CD4-positive, alpha-beta T cell treated with Interleukin-10 for 1 hour (primary cell): ENCODE measurements at regions not wholly inside any gene's neighbourhood (a gene's known extent, or its start where the extent isn't known, plus 50 kb on each side); places are given as distances from the start of the nearest gene placed in this dataset.

ENCODE experiments used
- DNase-seq: peaks from one replicate; pipeline ENCODE4 v3.0.0-alpha.2; 2020

DNA sequence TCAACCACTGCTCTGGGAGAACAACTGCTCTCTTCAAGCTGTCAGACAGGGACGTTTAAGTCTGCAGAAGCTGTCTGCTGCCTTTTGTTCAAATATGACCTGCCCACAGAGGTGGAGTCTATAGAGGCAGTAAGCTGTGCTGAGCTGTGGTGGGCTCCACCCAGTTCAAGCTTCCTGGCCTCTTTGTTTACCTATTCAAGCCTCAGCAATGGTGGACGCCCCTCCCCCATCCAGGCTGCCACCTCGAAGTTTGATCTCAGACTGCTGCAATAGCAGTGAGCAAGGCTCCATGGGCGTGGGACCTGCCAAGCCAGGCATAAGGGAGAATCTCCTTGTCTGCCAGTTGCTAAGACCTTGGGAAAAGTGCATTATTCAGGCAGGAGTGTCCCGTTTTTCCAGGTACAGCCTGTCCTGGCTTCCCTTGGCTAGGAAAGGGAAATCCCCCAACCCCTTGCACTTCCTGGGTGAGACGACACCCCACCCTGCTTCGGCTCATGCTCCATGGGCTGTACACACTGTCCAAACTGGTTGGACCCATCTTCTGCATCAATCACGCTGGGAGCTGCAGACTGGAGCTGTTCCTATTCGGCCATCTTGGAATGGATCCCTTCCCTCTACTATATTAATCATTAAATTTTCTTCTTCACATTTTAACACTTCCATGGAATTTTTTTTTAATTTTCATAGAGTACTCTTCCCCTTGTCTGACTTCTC is 167.0 kb upstream of the UBE2E2 start:
- DNase-seq, result no peak

DNA sequence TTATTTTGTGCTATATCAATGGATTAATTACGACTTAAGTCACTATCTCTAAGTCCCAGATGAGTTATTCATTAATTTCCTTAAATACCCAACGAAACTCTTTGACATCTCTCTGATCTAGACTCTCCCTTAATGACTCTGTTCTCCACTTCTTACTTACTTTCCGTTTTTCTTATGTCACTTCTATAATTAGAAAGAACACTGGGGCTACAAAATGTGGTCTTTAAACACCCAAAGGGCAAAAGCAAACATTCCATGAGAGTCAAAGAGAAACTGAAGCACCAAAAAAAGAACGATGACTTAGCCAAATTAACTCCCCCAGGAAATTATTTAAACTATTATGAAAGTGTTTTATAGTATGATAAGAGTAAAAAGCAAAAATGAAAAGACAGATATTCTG is 166.4 kb upstream of the UBE2E2 start:
- DNase-seq, result no peak

DNA sequence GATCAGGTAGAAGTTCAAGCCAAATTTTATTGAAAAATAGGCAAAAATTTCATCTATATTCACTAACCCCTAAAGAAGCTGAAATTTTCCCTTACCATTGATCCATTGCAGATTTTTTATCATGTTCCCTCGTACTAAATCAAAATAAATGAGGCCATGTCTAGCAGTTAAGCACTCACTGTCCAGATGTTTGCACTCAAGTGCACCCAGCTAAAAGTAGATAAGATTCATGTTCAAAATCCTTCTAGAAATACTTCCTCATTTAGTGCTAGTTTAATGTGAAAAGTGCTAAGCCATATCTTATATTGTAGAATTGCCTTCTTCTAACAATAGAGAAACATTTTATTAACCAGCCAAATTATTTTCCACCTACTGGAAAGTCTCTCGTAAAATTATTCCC is 164.7 kb upstream of the UBE2E2 start:
- DNase-seq, result no peak

DNA sequence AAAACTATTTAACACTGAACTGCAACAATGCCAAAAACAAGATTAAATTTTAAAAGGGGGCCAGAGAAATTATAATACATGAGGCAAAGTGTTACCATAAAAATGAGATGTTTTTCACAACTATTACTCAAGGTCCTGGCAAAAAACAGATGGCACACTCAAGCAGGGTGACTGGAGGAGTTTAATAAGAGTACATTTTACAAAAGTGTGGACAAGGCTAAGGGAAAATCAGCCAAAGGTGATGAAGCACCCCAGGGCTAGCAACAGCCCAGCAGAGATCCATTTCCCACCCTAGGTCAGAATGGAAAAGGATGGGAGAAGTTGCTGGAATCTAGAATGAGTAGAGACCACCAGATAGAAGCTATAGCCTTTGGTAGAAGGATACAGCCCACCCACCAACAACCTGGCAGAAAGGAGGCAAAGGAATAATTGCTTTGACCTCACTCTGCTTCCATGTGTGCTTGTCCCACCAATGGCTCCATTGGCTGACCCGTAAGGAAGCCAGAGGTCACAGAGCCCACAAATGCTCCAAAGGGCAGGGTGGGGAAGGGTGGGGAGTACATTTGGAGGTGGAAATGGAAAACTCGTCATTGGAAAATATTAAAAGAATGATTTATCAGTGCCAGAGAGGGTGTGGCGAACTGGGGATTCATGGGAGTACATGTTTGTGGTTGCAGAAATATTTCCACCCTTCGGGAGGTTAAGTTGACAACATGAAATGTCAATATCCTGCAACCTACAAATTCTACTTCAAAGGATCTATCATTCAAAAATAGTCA is 161.0 kb upstream of the UBE2E2 start:
- DNase-seq, result no peak

DNA sequence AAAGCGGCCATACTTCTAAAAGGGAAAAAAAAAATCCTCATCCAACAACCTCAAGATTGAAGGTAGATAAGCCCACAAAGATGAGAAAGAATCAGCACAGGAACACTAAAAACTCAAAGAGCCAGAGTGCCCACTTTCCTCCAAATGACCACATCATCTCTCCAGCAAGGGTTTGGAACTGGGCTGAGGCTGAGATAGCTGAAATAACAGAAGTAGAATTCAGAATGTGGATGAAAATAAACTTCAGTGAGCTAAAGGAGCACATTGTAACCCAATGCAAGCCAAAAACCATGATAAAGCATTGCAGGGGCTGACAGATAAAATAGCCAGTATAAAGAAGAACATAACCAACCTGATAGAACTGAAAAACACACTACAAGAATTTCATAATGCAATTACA is 158.7 kb upstream of the UBE2E2 start:
- DNase-seq, result no peak

DNA sequence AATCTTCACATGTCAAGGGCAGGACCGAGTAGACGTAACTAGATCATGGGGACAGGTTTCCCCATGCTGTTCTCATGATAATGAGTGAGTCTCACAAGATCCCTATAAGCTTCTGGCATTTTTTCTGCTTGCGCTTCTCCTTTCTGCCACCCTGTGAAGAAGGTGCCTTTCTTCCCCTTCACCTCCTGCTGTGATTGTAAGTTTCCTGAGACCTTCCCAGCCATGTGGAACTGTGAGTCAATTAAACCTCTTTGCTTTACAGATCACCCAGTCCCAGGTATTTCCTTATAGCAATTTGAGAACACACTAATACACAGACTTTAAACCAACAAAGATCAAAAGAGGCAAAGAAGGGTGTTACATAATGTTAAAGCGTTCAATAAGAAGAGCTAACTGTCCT is 156.6 kb upstream of the UBE2E2 start:
- DNase-seq, result no peak

DNA sequence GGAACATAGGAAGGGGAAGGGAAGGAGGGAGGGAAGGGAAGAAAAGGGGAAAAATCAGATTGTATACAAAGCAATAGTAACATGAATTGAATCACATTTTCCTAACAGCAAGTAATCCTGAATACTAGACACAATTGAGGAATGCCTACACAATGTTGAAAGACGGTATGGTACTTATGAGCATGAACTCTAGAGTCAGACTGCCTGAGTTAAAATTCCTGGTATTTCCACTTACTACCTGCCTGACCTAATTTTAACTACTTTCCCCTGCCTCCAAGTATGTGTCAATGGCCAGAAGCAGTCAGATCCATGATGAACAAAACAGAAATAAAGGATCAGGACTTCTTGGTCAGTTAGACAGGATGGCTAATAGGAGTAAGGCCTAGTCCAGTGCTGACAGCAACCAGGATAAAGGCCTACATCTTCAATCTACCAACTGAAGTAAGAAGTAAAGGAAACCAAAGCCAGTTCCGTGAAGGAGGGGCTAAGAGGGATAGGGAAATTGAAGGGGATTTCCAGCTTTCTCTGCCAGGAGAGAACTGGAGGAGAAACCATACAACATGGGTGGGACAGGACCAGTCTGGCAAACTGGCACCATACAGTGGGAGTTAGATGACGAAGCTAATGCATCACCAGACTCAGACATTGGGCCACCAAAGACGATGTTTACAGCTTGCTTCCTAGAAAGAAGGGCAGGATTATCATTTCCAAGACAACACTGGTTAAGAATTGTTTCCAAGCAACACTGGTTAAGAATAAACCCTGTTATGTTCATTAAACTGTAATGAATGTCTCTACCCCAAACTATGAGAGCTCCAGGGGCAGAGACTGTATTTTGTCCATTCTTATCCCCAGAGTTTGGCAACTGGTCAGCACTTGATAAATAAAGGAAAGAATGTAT is 151.6 kb upstream of the UBE2E2 start:
- no peak for DNase-seq

DNA sequence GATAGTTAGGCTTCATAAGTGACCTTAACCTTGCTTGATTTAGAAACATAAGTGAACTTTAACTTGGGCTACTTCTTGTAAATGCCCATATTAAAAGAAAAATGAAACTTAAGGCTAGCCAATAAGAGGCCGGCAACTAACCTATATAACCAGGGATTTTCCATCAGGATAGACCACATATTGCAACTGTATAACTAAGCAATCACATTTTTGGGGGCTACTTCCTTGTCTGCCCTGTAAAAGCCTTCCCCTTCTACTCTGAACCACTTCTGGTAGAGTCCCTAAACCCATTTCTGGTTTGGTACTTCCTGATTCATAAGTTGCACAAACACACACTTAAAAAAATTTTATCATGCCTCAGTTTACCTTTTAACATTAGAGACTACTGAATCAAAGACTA is 150.9 kb upstream of the UBE2E2 start:
- no peak for DNase-seq

DNA sequence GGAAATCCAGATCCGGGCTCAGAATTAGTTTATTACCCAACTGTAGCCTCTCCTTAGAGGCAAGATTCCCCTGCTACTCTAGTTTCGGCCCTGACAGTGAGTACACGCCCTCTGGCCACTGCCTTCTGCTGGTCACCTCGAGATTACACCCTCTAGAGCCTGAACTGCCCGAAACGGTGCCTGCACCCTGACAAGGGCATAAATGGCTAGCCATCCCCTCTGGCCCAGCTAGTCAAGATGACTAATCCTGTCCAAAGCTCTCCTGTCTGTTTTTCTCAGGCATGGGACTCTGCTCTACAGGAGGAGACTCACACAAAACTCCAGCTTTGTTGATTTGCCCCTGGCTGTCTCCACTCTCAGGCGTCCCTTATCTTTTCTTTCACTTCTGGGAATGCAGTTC is 150.5 kb upstream of the UBE2E2 start:
- DNase-seq, result no peak

DNA sequence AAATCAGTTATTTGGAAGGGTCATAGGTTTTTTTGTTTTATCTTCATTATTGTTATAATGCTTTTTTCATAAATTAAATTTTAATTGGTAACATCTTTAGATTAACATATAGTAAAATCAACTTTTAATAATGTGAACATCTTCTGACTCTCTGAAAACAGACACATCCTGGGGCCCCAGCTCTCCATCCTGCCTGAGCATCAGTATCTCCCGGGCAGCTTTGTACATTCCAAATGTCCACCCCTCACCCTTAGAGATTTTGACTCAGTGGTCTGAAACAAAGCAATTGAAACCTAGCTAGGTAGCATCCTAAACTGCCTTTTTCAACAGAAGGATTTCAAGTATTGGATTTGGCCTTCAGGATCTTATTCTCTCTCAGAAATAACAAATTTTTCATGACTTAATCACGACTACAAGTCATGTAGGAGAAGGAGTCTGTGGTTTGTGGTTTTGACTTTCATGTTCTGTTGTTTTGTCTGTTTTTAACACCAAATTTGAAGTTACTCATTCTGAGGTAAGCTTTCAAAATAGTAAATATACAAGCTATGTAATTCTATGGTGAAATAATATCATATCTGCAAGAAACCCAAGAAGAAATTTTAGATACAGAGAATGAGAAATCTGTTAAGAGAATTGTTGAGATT is 147.3 kb upstream of the UBE2E2 start:
- DNase-seq, result no peak

DNA sequence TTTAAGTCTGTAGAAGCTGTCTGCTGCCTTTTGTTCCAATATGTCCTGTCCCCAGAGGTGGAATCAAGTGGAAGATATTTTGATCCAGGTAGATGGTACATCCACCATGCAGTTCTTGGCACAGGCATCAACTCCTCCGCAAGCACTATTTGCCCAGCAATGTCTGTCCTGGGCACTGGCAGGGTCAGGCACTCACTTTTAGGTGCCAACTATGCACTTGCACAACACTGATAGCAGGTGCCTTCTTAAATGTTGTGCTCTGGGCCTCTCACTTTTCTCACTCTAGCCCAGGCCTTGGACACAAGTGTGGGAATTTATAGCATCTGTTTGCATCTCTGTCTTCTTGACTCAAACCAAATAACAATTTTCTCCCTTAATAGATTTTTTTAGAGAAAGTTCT is 140.5 kb upstream of the UBE2E2 start:
- DNase-seq, result no peak

DNA sequence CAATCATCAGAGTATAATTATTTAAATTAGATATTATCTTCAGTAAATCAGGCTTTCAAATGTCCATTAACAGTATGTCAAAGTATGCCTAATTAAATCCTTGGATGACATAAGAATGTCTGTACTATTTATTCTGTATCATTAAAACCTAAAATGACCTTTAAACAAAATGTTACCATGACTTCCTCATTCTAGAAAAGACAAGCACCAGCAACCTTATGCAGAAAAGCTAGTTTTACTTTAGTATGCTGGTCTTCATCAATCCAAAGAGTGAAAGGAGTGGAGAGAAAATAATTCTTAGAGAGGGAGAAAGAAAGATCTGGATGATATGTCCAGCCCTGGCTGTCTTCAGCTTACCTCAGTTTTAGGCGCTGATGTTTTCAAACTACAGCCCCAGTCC is 140.1 kb upstream of the UBE2E2 start:
- DNase-seq, result no peak

DNA sequence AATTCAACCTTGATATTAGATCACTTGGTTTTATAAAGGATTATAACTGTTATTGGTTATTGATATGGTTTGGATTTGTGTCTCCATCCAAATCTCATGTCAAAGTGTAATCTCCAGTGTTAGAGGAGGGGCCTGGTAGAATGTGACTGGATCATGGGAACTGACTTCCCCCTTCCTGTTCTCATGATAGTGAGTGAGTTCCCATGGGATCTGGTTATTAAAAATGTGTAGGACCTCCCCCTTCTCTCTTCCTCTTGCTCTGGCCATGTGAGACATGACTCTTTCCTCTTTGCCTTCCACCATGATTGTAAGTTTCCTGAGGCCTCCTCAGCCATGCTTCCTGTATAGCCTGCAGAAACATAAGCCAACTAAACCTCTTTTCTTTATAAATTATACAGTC is 136.0 kb upstream of the UBE2E2 start:
- no peak for DNase-seq

DNA sequence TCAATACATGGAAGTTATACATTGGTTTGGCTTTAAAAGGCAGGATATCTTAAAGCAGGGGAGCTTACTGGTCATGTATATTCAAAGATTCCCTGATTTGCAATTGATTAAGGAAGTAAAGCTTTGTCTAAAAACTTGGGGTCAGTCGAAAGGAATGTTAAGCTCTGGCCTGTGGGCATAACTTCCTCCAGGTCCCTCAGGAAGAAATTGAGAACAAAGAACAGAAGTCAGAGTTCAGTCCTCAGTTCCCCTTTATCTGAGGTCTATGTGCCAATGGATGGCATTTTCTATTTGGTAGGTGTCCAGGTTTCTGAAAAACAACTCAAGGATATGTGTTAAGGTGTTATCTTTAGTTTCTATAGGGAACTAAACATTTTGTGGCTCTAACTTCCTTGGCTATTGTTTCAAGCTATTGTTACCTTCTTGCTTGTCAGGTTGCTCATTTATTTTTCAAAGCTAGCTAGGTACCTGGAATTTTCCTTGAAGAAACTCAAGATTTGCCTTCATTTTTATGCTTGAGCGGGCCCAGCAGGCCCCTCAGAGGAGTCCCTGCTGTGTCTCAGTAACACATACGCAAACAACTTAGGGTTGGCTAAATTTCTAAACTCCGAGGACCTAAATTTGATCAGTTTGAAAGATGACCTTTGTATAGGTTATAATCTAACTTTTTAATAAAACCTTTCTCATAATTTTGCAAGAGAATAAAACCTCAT is 135.0 kb upstream of the UBE2E2 start:
- no peak for DNase-seq

DNA sequence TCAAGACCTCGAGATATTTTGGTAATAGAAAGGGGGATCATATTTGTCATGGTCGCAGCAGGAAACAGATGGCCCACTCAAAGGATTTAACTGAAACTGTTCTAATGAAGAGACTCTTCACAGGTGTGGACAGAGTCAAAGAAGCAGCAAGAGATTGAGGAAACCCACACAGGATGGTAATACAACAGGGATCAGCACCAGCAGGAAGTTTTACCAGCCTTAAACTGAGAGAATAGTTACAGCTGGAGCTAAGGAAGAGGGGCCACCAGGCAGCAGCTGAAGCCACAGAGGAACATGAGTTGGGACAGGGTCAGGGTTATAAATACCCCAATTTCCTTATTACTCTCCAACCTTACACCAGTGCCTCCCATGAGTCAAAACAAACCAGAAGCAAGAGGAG is 131.8 kb upstream of the UBE2E2 start:
- no peak for DNase-seq

DNA sequence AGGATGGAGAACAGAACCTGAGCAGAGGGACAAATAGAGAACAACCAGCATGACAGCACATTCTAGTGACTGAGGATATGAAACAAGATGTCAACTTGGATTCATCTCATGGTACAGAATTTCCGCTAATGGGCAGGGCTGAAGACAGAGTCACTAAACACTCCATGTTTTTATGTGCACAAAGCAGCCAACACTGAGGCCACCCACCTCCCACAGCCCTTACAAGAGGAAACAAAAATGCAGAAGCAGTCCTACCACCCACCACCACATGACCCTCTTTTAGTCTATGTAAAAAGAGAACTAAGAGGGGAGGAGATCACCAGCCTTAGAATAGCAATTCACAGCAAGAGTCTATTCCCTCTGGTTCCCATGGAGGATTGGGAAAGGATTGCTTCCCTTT is 131.4 kb upstream of the UBE2E2 start:
- DNase-seq, result peak; percentile 11

DNA sequence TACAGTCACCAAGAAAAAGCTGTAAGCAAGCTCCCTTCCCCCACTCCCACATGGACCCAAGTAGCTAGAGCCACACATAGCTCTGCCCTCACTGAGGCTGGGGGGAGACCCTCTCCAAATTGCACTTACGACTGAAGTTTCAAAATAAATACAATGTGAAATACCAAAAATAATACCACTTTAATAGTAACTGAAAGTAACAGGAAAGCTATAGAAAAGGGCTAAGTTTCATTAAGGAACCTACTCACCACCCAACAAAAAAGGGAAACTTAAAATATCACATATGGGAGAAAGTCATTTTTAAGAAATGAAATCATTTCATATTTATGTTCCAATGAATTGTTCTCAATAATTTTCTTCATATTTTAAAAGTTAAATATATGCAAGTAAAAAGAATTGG is 130.4 kb upstream of the UBE2E2 start:
- DNase-seq, result no peak

DNA sequence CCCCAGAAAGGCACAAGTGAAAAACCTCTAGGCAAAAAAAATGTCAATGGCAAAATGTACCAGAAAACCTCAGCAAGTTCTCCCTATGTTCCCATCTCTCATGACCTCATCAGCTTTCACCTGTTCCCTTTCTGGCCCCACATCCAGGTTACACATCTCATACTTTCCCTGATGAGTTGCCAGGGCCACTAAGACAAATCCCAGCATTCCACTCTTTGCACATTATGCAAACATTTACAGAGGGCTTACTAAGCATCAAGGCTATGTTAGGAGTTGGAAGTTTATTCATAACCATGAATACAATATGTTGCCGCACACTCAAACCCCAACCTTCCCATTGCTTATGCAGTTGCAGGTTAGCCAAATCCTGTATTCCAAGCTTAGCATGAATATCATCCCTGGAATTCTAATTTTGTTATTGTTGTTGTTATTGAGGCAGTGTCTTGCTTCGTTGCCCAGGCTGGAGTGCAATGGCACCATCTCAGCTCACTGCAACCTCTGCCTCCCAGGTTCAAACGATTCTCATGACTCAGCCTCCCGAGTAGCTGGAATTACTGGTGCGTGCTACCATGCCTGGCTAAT is 129.3 kb upstream of the UBE2E2 start:
- no peak for DNase-seq

DNA sequence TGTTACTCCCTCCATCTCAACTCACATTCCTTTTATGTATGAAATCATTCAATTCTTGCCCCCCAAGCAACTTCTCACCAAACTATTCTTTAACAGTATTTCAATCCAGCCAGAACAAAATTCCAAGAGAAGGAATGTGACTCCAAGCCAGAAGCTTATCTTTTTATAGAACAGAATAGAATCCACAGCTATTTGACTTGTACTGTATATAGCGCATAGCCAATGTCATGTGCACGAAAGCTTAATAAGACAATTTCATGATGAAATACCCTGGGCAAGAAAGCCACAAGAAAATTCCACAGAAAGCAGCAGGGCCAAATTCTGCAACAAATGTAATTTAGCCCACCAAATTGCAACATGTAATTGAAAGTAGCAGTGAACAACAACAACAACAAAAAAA is 127.6 kb upstream of the UBE2E2 start:
- no peak for DNase-seq

DNA sequence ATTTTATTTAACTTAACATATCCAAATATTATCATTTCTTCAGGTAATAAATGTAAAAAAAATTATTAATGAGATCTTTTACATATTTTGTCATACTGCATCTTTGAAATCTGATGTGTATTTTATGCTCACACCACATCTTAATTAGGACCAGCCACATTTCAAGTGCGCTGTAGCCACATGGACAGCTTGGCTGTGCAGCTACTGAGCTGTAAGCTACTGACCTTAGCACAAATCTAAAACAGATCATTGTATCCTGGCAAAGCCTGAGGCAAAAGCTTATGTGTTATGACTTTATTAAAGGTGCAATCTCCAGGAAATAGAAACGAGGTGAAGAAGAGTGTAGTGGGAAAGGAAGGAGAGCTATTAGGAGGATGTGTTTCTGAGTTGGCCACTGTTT is 126.7 kb upstream of the UBE2E2 start:
- DNase-seq, result no peak

DNA sequence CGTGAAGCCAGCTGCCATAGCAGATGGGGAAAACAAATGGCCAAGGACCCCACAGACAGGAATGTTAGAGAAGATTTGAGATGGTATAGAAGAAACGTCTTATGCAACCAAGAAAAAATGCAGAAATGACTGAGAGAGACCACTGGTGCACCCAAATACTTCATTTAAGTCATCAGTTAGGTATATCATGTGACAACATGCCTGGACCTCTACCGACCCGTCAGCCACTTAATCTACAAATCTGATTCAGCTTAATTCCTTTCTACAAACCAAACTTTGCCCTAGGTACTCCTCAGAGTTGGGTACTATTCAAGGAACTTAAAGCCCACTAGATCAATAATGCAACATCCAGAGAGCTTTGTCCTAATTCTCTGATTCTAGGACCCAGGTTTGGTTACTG is 126.0 kb upstream of the UBE2E2 start:
- no peak for DNase-seq

DNA sequence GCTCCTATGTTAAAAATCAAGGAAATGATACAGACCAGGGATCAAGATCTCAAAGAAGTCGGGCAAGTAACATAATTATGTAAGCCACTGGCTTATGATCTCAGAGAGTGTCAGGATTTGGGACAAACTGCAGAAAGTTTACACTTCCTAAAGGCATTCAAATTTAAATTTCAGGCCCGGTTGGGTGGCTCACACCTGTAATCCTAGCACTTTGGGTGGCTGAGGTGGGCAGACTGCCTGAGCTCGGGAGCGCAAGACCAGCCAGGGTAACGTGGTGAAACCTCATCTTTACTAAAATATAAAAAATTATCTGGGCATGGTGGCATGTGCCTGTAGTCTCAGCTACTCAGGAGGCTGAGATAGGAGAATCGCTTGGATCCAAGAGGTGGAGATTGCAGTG is 124.4 kb upstream of the UBE2E2 start:
- DNase-seq, result no peak
